ENCODE measurements at regions not wholly inside any gene's neighbourhood (a gene's known extent, or its start where the extent isn't known, plus 50 kb on each side); places are given as distances from the start of the nearest gene placed in this dataset.

DNA sequence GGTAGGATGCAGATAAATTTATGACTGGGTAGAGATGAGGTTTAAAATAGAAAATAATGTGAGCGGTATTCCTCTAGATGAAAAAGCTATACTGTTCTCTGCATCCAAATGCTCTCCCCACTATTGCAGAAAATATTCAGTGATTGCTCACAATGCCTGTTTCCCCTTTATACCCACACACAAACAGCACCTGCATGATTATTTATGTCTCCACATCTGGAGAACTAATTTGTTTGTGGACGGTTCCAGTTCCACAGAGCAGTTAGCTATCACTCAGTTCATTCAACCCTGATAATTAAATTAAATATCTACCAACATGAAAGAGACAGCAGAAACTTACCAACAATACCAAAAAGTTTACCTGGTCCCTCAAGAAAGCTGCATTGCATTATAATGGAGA, 800.0 kb downstream of the CDH11 start:
- H3K27me3 Mint-ChIP-seq (ENCODE audit: low read depth) = no peaks in the 10 kb centered on the region
- no peaks in the 10 kb centered on the region for H3K36me3 Mint-ChIP-seq (ENCODE audit: insufficient read depth in 1 of 3, low read depth in 3 of 3)

More for the DNA sequence above, 800.0 kb downstream of the CDH11 start:
- Histone ChIP-seq H3K27ac (ENCODE audit: insufficient read length, low read depth, low read length) (no peak overlapping the region), H3K4me1 (ENCODE audit: insufficient read depth, low read length) (no peaks in the 10 kb centered on the region), H4K8ac (replicated peaks; ENCODE audit: insufficient read length, low read depth, low read length) (no peak overlapping the region), H4K91ac (ENCODE audit: insufficient read length, low read depth, low read length) (no peak overlapping the region), H2AK5ac (ENCODE audit: insufficient read length, low read length) (no peak overlapping the region), H2BK120ac (ENCODE audit: low read depth, low read length, poor library complexity, severe bottlenecking) (no peak overlapping the region), H3K4me2 (ENCODE audit: insufficient read depth, insufficient read length, low read length) (no peak overlapping the region), H3K4ac (ENCODE audit: low read depth, low read length) (no peak overlapping the region), H3T11ph (ENCODE audit: low read length) (no peak overlapping the region), H4K5ac (ENCODE audit: insufficient read length, low read depth, low read length) (no peak overlapping the region), H3K79me1 (ENCODE audit: insufficient read depth, low read depth, low read length, poor library complexity, severe bottlenecking) (no peaks in the 10 kb centered on the region), H2BK20ac (ENCODE audit: low read depth, low read length, poor library complexity, severe bottlenecking) (no peak overlapping the region), H3K23me2 (ENCODE audit: insufficient read length, low read depth, low read length, poor library complexity, severe bottlenecking) (no peaks in the 10 kb centered on the region), H4K20me1 (ENCODE audit: control insufficient read depth, insufficient read depth, insufficient read length) (no peaks in the 10 kb centered on the region), H2BK15ac (ENCODE audit: low read depth, low read length) (no peak overlapping the region), H3K9me3 (ENCODE audit: control insufficient read depth, low read depth, low read length) (no peaks in the 10 kb centered on the region), H2BK5ac (ENCODE audit: insufficient read length, low read length) (no peak overlapping the region), H3K56ac (ENCODE audit: insufficient read length, low read depth, low read length) (no peak overlapping the region), H3K9ac (ENCODE audit: extremely low read depth, insufficient read length, low read length) (no peak overlapping the region), H3K23ac (ENCODE audit: insufficient read length, low read depth, low read length) (no peak overlapping the region), H2BK12ac (ENCODE audit: insufficient read length, low read depth, low read length) (no peak overlapping the region), H3K18ac (ENCODE audit: insufficient read length, low read depth, low read length) (no peak overlapping the region), H3K14ac (ENCODE audit: insufficient read depth, low read length) (no peak overlapping the region), H2AFZ (ENCODE audit: low read length) (no peak overlapping the region), H3K79me2 (ENCODE audit: insufficient read depth, low read length) (no peaks in the 10 kb centered on the region), H3K27me3 (ENCODE audit: insufficient read depth, low read length) (no peaks in the 10 kb centered on the region)
- no peak for DNase-seq
- Mint-ChIP-seq H3K9me3 (no peaks in the 10 kb centered on the region; a peak in 1 of 5 replicates), H3K4me3 (no peak overlapping the region), H3K4me1 (no peaks in the 10 kb centered on the region), H3K27ac (no peak overlapping the region)
- WGBS (ENCODE audit: extremely low coverage, insufficient read length, low lambda C conversion rate) = no CpG with 5 or more reads among the region's 2 CpGs
- TF ChIP-seq, protein P1, sequence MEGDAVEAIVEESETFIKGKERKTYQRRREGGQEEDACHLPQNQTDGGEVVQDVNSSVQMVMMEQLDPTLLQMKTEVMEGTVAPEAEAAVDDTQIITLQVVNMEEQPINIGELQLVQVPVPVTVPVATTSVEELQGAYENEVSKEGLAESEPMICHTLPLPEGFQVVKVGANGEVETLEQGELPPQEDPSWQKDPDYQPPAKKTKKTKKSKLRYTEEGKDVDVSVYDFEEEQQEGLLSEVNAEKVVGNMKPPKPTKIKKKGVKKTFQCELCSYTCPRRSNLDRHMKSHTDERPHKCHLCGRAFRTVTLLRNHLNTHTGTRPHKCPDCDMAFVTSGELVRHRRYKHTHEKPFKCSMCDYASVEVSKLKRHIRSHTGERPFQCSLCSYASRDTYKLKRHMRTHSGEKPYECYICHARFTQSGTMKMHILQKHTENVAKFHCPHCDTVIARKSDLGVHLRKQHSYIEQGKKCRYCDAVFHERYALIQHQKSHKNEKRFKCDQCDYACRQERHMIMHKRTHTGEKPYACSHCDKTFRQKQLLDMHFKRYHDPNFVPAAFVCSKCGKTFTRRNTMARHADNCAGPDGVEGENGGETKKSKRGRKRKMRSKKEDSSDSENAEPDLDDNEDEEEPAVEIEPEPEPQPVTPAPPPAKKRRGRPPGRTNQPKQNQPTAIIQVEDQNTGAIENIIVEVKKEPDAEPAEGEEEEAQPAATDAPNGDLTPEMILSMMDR (conservative IDR thresholded peaks at IDR 0.05) = no peak

All from H9 (cell line).